Liver (tissue), 8 donors: ENCODE measurements at regions not wholly inside any gene's neighbourhood (a gene's known extent, or its start where the extent isn't known, plus 50 kb on each side); places are given as distances from the start of the nearest gene placed in this dataset.

Experiments
- DNase-seq: peaks from one replicate; pipeline ENCODE4 v3.0.0-alpha.2; 2017; ENCODE audit warnings: low spot score
- H3K27ac ChIP-seq, 2 donors: one replicate each; pipeline ENCODE4 v1.7.0; 2013; ENCODE audit warnings: inconsistent platforms in 2 of 2, low read length in 2 of 2, control low read depth in 1 of 2, low read depth in 1 of 2, mild to moderate bottlenecking in 1 of 2
- H3K27me3 ChIP-seq, 4 donors: one replicate each; pipeline versions ENCODE4 v1.6.1 to v1.7.0; 2013; ENCODE audit warnings: low read length in 3 of 4, inconsistent platforms in 1 of 4, mild to moderate bottlenecking in 1 of 4, moderate library complexity in 1 of 4; ENCODE audit not compliant: control insufficient read depth in 4 of 4, insufficient read depth in 4 of 4
- H3K36me3 ChIP-seq, 4 donors: one replicate each; pipeline versions ENCODE4 v1.6.1 to v1.7.0; 2013; ENCODE audit warnings: low read length in 3 of 4, mild to moderate bottlenecking in 3 of 4, low read depth in 1 of 4, moderate library complexity in 1 of 4; ENCODE audit not compliant: control insufficient read depth in 4 of 4, insufficient read depth in 3 of 4
- H3K4me1 ChIP-seq, 4 donors: one replicate each; pipeline versions ENCODE4 v1.6.1 to v1.7.0; 2013; ENCODE audit warnings: low read length in 3 of 4, mild to moderate bottlenecking in 3 of 4, moderate library complexity in 1 of 4; ENCODE audit not compliant: control insufficient read depth in 4 of 4, insufficient read depth in 4 of 4
- H3K4me3 ChIP-seq, 3 donors: one replicate each; pipeline versions ENCODE4 v1.6.1 to v1.7.0; 2013; ENCODE audit warnings: low read length in 3 of 3, control low read depth in 1 of 3, low read depth in 1 of 3, mild to moderate bottlenecking in 1 of 3
- H3K9ac ChIP-seq, 2 donors: one replicate each; pipeline ENCODE4 v1.7.0; 2013; ENCODE audit warnings: low read length in 2 of 2, mild to moderate bottlenecking in 2 of 2, moderate library complexity in 2 of 2, control low read depth in 1 of 2, low read depth in 1 of 2
- H3K9me3 ChIP-seq, 4 donors: one replicate each; pipeline versions ENCODE4 v1.6.1 to v1.7.0; 2013; ENCODE audit warnings: low read length in 3 of 4; ENCODE audit not compliant: control insufficient read depth in 4 of 4
- ATF3 ChIP-seq: IDR thresholded peaks from 2 replicates; pipeline ENCODE4 v1.6.1; 2016; ENCODE audit warnings: antibody characterized with exemption
- CTCF ChIP-seq: fragments of 150-350 bp; IDR thresholded peaks from 2 replicates; pipeline ENCODE4 v1.5.1; 2017; ENCODE audit warnings: improper control_type of control experiment, low read depth, low read length; ENCODE audit not compliant: missing input control
- EGR1 ChIP-seq, 2 donors: IDR thresholded peaks; 2 replicates each; pipeline ENCODE4 v1.6.1; 2016 to 2018; ENCODE audit warnings: antibody characterized with exemption in 2 of 2, low read depth in 2 of 2
- FOXA2 ChIP-seq: IDR thresholded peaks from 2 replicates; pipeline ENCODE4 v1.6.1; 2016; ENCODE audit warnings: antibody characterized with exemption
- GABPA ChIP-seq, 2 donors: IDR thresholded peaks in 1 of 2; conservative IDR thresholded peaks in 1 of 2; 2 replicates each; pipeline ENCODE4 v1.6.1; 2016; ENCODE audit warnings: antibody characterized with exemption in 2 of 2, mild to moderate bottlenecking in 1 of 2, moderate library complexity in 1 of 2
- HNF4A ChIP-seq, 2 donors: conservative IDR thresholded peaks; 2 replicates each; pipeline ENCODE4 v1.6.1; 2016; ENCODE audit warnings: antibody characterized with exemption in 2 of 2, mild to moderate bottlenecking in 2 of 2
- HNF4G ChIP-seq: IDR thresholded peaks from 2 replicates; pipeline ENCODE4 v1.6.1; 2016; ENCODE audit warnings: antibody characterized with exemption
- JUND ChIP-seq, 2 donors: IDR thresholded peaks; 2 replicates each; pipeline ENCODE4 v1.6.1; 2016; ENCODE audit warnings: antibody characterized with exemption in 2 of 2
- MAX ChIP-seq: IDR thresholded peaks from 2 replicates; pipeline ENCODE4 v1.6.1; 2016; ENCODE audit warnings: antibody characterized with exemption
- NR2F2 ChIP-seq: IDR thresholded peaks from 2 replicates; pipeline ENCODE4 v1.6.1; 2016; ENCODE audit warnings: antibody characterized with exemption
- RAD21 ChIP-seq, 2 donors: IDR thresholded peaks; 2 replicates each; pipeline ENCODE4 v1.6.1; 2016; ENCODE audit warnings: antibody characterized with exemption in 2 of 2, mild to moderate bottlenecking in 2 of 2
- SP1 ChIP-seq: IDR thresholded peaks from 2 replicates; pipeline ENCODE4 v1.6.1; 2018; ENCODE audit warnings: antibody characterized with exemption, mild to moderate bottlenecking
- TAF1 ChIP-seq: conservative IDR thresholded peaks from 2 replicates; pipeline ENCODE4 v1.6.1; 2016; ENCODE audit warnings: antibody characterized with exemption, mild to moderate bottlenecking
- YY1 ChIP-seq: IDR thresholded peaks from 2 replicates; pipeline ENCODE4 v1.6.1; 2016; ENCODE audit warnings: antibody characterized with exemption, mild to moderate bottlenecking
- WGBS: extraction: QIAGEN DNeasy Blood & Tissue Kit; methylation state at CpG from one replicate; pipeline ENCODE4 v1.1.7; 2013; 5-methylcytosine and 5-hydroxymethylcytosine counted together
- TF ChIP-seq, protein P1 (sequence below): IDR thresholded peaks from 2 replicates; pipeline ENCODE4 v1.6.1; 2016; ENCODE audit warnings: antibody characterized with exemption, mild to moderate bottlenecking
- donor health status: healthy.
- donor health status: healthy.
- donor health status: healthy.
- donor health status: healthy.
- donor health status: healthy.

DNA sequence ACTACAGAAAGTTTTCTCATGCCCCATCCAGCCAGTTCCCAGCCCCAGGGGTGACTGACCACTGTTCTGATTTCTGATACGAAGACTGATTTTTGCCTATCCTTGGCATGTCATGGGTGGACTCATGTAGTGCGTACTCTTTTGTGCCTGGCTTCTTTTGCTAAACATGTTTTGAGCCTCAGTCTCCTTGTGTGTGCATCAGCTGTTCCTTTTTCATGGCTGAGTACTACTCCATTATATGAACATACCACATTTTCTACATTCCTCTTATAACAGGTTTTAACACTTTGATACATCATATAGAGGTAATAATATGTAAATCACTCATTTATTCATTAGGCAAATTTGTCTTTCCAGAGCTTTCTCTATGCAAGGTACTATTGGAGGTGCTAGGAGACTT is 126.7 kb downstream of the ANAPC4 start:
- Histone ChIP-seq H3K4me1 (no peaks in the 10 kb centered on the region), H3K9ac (no peak overlapping the region), H3K27me3 (no peaks in the 10 kb centered on the region), H3K36me3 (no peaks in the 10 kb centered on the region), H3K9me3 (no peaks in the 10 kb centered on the region), H3K4me3 (no peak overlapping the region), H3K27ac (no peak overlapping the region)
- no peak for TF ChIP-seq FOXA2
- no peak for TF ChIP-seq HNF4A (conservative IDR thresholded peaks at IDR 0.05)
- WGBS, result 95% methylated on average over 2 of the region's 2 CpGs
- DNase-seq, result no peak

- Histone ChIP-seq H3K9ac (no peak overlapping the region), H3K4me1 (no peaks in the 10 kb centered on the region), H3K4me3 (no peak overlapping the region), H3K27me3 (no peaks in the 10 kb centered on the region), H3K36me3 (no peaks in the 10 kb centered on the region), H3K9me3 (no peaks in the 10 kb centered on the region), H3K27ac (no peak overlapping the region)
- WGBS, result 94% methylated on average over 74 of the region's 74 CpGs
- TF ChIP-seq GABPA (IDR thresholded peaks at IDR 0.05 in 1 of 2, conservative IDR thresholded peaks at IDR 0.05 in 1 of 2) (no peak), CTCF (no peak), NR2F2 (no peak), TAF1 (no peak), JUND (IDR thresholded peaks at IDR 0.05) (no peak), SP1 (no peak), HNF4A (conservative IDR thresholded peaks at IDR 0.05) (no peak), RAD21 (IDR thresholded peaks at IDR 0.05) (no peak), MAX (no peak), ATF3 (no peak), FOXA2 (no peak), EGR1 (IDR thresholded peaks at IDR 0.05; ENCODE audit: low read depth in 2 of 2) (no peak), YY1 (no peak), HNF4G (no peak)
- TF ChIP-seq, protein P1, sequence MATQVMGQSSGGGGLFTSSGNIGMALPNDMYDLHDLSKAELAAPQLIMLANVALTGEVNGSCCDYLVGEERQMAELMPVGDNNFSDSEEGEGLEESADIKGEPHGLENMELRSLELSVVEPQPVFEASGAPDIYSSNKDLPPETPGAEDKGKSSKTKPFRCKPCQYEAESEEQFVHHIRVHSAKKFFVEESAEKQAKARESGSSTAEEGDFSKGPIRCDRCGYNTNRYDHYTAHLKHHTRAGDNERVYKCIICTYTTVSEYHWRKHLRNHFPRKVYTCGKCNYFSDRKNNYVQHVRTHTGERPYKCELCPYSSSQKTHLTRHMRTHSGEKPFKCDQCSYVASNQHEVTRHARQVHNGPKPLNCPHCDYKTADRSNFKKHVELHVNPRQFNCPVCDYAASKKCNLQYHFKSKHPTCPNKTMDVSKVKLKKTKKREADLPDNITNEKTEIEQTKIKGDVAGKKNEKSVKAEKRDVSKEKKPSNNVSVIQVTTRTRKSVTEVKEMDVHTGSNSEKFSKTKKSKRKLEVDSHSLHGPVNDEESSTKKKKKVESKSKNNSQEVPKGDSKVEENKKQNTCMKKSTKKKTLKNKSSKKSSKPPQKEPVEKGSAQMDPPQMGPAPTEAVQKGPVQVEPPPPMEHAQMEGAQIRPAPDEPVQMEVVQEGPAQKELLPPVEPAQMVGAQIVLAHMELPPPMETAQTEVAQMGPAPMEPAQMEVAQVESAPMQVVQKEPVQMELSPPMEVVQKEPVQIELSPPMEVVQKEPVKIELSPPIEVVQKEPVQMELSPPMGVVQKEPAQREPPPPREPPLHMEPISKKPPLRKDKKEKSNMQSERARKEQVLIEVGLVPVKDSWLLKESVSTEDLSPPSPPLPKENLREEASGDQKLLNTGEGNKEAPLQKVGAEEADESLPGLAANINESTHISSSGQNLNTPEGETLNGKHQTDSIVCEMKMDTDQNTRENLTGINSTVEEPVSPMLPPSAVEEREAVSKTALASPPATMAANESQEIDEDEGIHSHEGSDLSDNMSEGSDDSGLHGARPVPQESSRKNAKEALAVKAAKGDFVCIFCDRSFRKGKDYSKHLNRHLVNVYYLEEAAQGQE, result no peak
- no peak for DNase-seq
These were observed 128.0 kb downstream of the ANAPC4 start for GRCh38 chr4:25504932-25505636.
